SK-N-SH (cell line): ENCODE measurements at regions not wholly inside any gene's neighbourhood (a gene's known extent, or its start where the extent isn't known, plus 50 kb on each side); places are given as distances from the start of the nearest gene placed in this dataset.

Experiments used
- CTCF ChIA-PET: fragments of 300-600, 350-600 bp; formaldehyde crosslinking; extraction: SDS; loops from one replicate; lab custom pipeline; 2021; lab: Yijun Ruan, JAX
- POLR2A ChIA-PET: fragments of 350-600 bp; sonication (Branson Sonifier 250); formaldehyde crosslinking; extraction: SDS; loops from one replicate; lab custom pipeline; 2020; ENCODE audit warnings: antibody characterized with exemption, inconsistent platforms; lab: Yijun Ruan, JAX
- DNase-seq: peaks from one replicate; pipeline ENCODE4 v3.0.0; 2012
- H2AFZ ChIP-seq: fragments of 200-600 bp; sonication (generic); 2 replicates; pipeline ENCODE4 v1.8.1; 2016; ENCODE audit warnings: antibody characterized with exemption, mild to moderate bottlenecking, low read depth
- H3F3A ChIP-seq: fragments of 200-600 bp; sonication (generic); replicated peaks from 2 replicates; pipeline ENCODE3; 2016; ENCODE audit warnings: antibody characterized with exemption, mild to moderate bottlenecking; ENCODE audit not compliant: insufficient read depth
- H3K27ac ChIP-seq, 2 experiments: fragments of 200-500 bp in 1 of 2; fragments of 200-600 bp in 1 of 2; sonication (Bioruptor generic) in 1 of 2; sonication (generic), shearing (Covaris generic) in 1 of 2; 2 replicates each; pipeline versions ENCODE4 v1.5.1 to v1.6.1; 2014 to 2016; ENCODE audit warnings: low read depth in 2 of 2, inconsistent platforms in 1 of 2, low read length in 1 of 2, mild to moderate bottlenecking in 1 of 2, mixed read lengths in 1 of 2
- H3K27me3 ChIP-seq: fragments of 200-600 bp; sonication (generic), shearing (Covaris generic); 2 replicates; pipeline ENCODE4 v1.6.1; 2016; ENCODE audit warnings: mixed run types; ENCODE audit not compliant: insufficient read depth
- H3K36me3 ChIP-seq, 2 experiments: fragments of 200-500 bp in 1 of 2; fragments of 200-600 bp in 1 of 2; sonication (Bioruptor generic) in 1 of 2; sonication (generic) in 1 of 2; replicated peaks in 1 of 2; 2 replicates each; pipeline versions ENCODE3 to v1.5.1; 2014 to 2016; ENCODE audit warnings: low read length in 1 of 2, mild to moderate bottlenecking in 1 of 2; ENCODE audit not compliant: insufficient read depth in 2 of 2, control insufficient read depth in 1 of 2
- H3K4me1 ChIP-seq, 2 experiments: fragments of 200-500 bp in 1 of 2; fragments of 200-600 bp in 1 of 2; sonication (Bioruptor generic) in 1 of 2; sonication (generic), shearing (Covaris generic) in 1 of 2; 2 replicates each; pipeline versions ENCODE4 v1.5.1 to v1.6.1; 2014 to 2016; ENCODE audit warnings: low read depth in 1 of 2, low read length in 1 of 2, mixed run types in 1 of 2; ENCODE audit not compliant: insufficient read depth in 2 of 2, control insufficient read depth in 1 of 2
- H3K4me2 ChIP-seq: fragments of 200-600 bp; sonication (generic), shearing (Covaris generic); 2 replicates; pipeline ENCODE4 v1.6.1; 2017; ENCODE audit warnings: mixed run types
- H3K4me3 ChIP-seq, 2 experiments: fragments of 200-500 bp in 1 of 2; fragments of 200-600 bp in 1 of 2; sonication (Bioruptor generic) in 1 of 2; sonication (generic), shearing (Covaris generic) in 1 of 2; 2 replicates each; pipeline versions ENCODE4 v1.5.1 to v1.8.1; 2014 to 2016; ENCODE audit warnings: low read depth in 2 of 2, inconsistent platforms in 1 of 2, low read length in 1 of 2, mild to moderate bottlenecking in 1 of 2, mixed read lengths in 1 of 2, moderate library complexity in 1 of 2
- H3K79me2 ChIP-seq: fragments of 200-600 bp; sonication (generic); 2 replicates; pipeline ENCODE4 v1.8.1; 2017; ENCODE audit warnings: mild to moderate bottlenecking; ENCODE audit not compliant: insufficient read depth
- H3K9ac ChIP-seq: fragments of 200-600 bp; sonication (generic); 2 replicates; pipeline ENCODE4 v1.6.1; 2017; ENCODE audit warnings: mixed run types
- H3K9me2 ChIP-seq: fragments of 200-600 bp; sonication (generic); 2 replicates; pipeline ENCODE4 v1.6.1; 2017; ENCODE audit warnings: mixed run types
- H3K9me3 ChIP-seq: fragments of 200-600 bp; sonication (generic); 2 replicates; pipeline ENCODE4 v1.6.1; 2017; ENCODE audit warnings: mixed run types, mild to moderate bottlenecking, moderate library complexity
- H4K20me1 ChIP-seq: fragments of 200-600 bp; sonication (generic); 2 replicates; pipeline ENCODE4 v1.6.1; 2017; ENCODE audit warnings: mild to moderate bottlenecking, mixed run types; ENCODE audit not compliant: insufficient read depth
- FOSL2 ChIP-seq: IDR thresholded peaks from 2 replicates; pipeline ENCODE4 v1.4.0; 2012; ENCODE audit warnings: low read depth, mild to moderate bottlenecking, moderate library complexity, borderline replicate concordance
- FOXJ3 ChIP-seq: sonication (generic); formaldehyde crosslinking; IDR thresholded peaks from 2 replicates; pipeline ENCODE4 v1.5.1; 2020; ENCODE audit warnings: mild to moderate bottlenecking, missing genetic modification reagents
- FOXM1 ChIP-seq: IDR thresholded peaks from 2 replicates; pipeline ENCODE4 v1.4.0; 2012; ENCODE audit warnings: low read depth, mild to moderate bottlenecking
- JUND ChIP-seq: IDR thresholded peaks from 2 replicates; pipeline ENCODE4 v1.4.0; 2012
- MXI1 ChIP-seq: IDR thresholded peaks from 2 replicates; pipeline ENCODE4 v1.6.1; 2012; ENCODE audit warnings: mild to moderate bottlenecking, low read depth, low read length, improper control_type of control experiment
- NRF1 ChIP-seq: IDR thresholded peaks from 2 replicates; pipeline ENCODE4 v1.6.1; 2012; ENCODE audit warnings: low read depth, mild to moderate bottlenecking, low read length
- POLR2AphosphoS5 ChIP-seq: IDR thresholded peaks from 2 replicates; pipeline ENCODE4 v1.6.1; 2012; ENCODE audit warnings: low read depth, low read length
- SIN3A ChIP-seq: IDR thresholded peaks from 2 replicates; pipeline ENCODE4 v1.6.1; 2012; ENCODE audit warnings: low read depth, mild to moderate bottlenecking, low read length, moderate library complexity, borderline replicate concordance
- SMC3 ChIP-seq: IDR thresholded peaks from 2 replicates; pipeline ENCODE4 v1.6.1; 2012; ENCODE audit warnings: low read depth, low read length, improper control_type of control experiment
- TCF12 ChIP-seq: IDR thresholded peaks from 2 replicates; pipeline ENCODE4 v1.4.0; 2012
- TEAD4 ChIP-seq: IDR thresholded peaks from 2 replicates; pipeline ENCODE4 v1.4.0; 2012; ENCODE audit warnings: mild to moderate bottlenecking, borderline replicate concordance; ENCODE audit not compliant: insufficient read depth
- WGBS: methylation state at CpG from one replicate; pipeline ENCODE4 v1.1.6; 2017; ENCODE audit warnings: low lambda C conversion rate; 5-methylcytosine and 5-hydroxymethylcytosine counted together
- TF ChIP-seq, protein P1 (sequence below): IDR thresholded peaks from 2 replicates; pipeline ENCODE4 v1.6.1; 2012; ENCODE audit warnings: mild to moderate bottlenecking, low read depth, low read length, moderate library complexity
- TF ChIP-seq, protein P2 (sequence below): fragments of 150-350 bp; IDR thresholded peaks from 2 replicates; pipeline ENCODE4 v1.6.1; 2017; ENCODE audit warnings: antibody characterized with exemption, low read length, low read depth, borderline replicate concordance
- TF ChIP-seq, protein P3 (sequence below): IDR thresholded peaks from 2 replicates; pipeline ENCODE4 v1.4.0; 2012; ENCODE audit warnings: low read depth, borderline replicate concordance

DNA sequence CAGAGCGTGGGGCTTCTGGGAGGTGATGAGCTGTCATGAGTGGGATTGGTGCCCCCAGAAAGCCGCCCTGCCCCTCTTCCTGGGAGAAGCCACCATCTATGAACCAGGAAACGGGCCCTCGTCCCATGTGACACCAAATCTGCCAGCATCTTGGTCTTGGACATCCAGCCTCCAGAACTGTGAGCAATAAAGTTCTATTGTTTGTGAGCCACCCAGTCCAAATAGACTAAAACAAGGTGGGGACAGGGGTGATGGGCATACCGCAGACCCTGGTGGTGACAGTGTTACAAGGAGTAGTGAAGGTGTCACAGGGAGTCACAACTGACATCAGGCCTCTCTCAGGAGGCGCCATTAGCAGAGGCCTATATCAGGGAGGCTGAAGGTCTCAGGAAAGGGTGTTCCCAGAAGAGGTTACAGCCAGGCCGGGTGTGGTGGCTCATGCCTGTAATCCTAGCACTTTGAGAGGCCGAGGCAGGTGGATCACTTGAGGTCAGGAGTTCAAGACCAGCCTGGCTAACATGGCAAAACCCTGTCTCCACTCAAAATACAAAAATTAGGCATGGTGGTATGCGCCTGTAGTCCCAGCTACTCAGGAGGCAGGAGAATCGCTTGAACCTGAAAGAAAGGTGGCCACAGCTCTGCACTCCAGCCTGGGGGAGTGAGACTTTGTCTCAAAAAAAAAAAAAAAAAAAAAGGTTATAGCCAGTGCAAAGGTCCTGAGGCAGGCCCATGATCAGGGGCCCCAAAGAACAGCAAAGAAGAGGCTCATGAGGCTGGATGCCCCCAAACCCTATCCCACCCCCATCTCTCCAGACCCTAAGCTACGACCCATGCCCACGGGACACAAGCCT, 53.0 kb downstream of the NCOR2 start:
- no peak for DNase-seq
- Histone ChIP-seq H3K4me1 (peaks cover 60 to 79% of the 10 kb centered on the region in 2 experiments), H3K79me2 (peaks cover 85% of the 10 kb centered on the region), H3K9me2 (no peaks in the 10 kb centered on the region), H4K20me1 (peaks cover 47% of the 10 kb centered on the region), H3K4me2 (peak overlapping the region; percentile 79; the same call in 1 of the 2 replicates), H3F3A (peaks cover 66% of the 10 kb centered on the region), H3K27me3 (no peaks in the 10 kb centered on the region), H2AFZ (no peak overlapping the region), H3K4me3 (no peak overlapping the region), H3K9me3 (no peaks in the 10 kb centered on the region), H3K27ac (peak overlapping the region; percentile 47 to 97; a peak in 3 of 4 replicates), H3K9ac (peak overlapping the region; percentile 73; the same call in 1 of the 2 replicates), H3K36me3 (peaks cover 0 to 8% of the 10 kb centered on the region in 2 experiments)
- CTCF ChIA-PET, result interaction anchor here (0.7 kb wide), 1 partner anchor 117 kb away, joined by 3 read pairs; no protein-coding TSS in a partner anchor
- WGBS, result 96% methylated on average over 12 of the region's 12 CpGs
- POLR2A ChIA-PET, result no interaction called here
- TF ChIP-seq MXI1 (no peak), POLR2AphosphoS5 (no peak), JUND (no peak), FOXM1 (no peak)
- TF ChIP-seq, protein P1, sequence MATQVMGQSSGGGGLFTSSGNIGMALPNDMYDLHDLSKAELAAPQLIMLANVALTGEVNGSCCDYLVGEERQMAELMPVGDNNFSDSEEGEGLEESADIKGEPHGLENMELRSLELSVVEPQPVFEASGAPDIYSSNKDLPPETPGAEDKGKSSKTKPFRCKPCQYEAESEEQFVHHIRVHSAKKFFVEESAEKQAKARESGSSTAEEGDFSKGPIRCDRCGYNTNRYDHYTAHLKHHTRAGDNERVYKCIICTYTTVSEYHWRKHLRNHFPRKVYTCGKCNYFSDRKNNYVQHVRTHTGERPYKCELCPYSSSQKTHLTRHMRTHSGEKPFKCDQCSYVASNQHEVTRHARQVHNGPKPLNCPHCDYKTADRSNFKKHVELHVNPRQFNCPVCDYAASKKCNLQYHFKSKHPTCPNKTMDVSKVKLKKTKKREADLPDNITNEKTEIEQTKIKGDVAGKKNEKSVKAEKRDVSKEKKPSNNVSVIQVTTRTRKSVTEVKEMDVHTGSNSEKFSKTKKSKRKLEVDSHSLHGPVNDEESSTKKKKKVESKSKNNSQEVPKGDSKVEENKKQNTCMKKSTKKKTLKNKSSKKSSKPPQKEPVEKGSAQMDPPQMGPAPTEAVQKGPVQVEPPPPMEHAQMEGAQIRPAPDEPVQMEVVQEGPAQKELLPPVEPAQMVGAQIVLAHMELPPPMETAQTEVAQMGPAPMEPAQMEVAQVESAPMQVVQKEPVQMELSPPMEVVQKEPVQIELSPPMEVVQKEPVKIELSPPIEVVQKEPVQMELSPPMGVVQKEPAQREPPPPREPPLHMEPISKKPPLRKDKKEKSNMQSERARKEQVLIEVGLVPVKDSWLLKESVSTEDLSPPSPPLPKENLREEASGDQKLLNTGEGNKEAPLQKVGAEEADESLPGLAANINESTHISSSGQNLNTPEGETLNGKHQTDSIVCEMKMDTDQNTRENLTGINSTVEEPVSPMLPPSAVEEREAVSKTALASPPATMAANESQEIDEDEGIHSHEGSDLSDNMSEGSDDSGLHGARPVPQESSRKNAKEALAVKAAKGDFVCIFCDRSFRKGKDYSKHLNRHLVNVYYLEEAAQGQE, result no peak

DNA sequence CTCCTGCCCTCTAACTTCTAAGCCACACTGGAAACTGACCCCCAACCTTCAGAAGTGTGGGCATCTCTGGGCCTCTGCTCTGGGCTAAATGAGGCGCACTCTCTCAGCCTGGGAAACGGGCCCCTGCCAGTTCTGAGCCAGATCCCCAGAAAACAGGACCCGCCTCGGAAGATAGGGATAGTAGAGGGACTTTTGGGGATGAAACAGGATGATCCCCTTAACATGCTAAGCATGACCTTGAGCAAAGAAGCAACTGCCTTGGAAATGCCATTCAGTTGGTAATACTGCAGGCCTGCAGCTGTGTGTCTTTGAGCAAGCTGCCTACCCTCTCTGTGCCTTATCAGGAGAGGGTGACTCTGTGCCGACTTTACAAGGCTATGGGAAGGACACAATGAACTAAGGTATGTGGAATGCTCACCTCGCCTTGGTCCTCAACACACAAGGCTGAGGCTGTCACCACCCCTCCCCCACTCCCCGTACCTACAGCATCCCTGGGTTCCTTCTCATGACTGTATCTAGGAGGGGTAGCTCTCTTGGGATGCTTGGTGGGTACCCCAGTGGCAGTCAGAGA, 54.0 kb downstream of the NCOR2 start:
- ChIA-PET CTCF (no interaction called here), POLR2A (no interaction called here)
- peak overlapping the region in 1 of 2 experiments; percentile 27; a peak in 1 of 4 replicates for H3K4me3 ChIP-seq
- H4K20me1 ChIP-seq, result peaks cover 54% of the 10 kb centered on the region
- H3K27ac ChIP-seq, result peak overlapping the region; percentile 47 to 97
- H3K4me1 ChIP-seq, result peaks cover 67 to 80% of the 10 kb centered on the region in 2 experiments
- H3K27me3 ChIP-seq, result no peaks in the 10 kb centered on the region
- H3K79me2 ChIP-seq, result peaks cover 94% of the 10 kb centered on the region
- H2AFZ ChIP-seq, result no peak overlapping the region
- H3K9me2 ChIP-seq, result no peaks in the 10 kb centered on the region
- peak overlapping the region; percentile 79 for H3K4me2 ChIP-seq
- TF ChIP-seq, protein P1, result no peak
- TF ChIP-seq TCF12 (no peak), TEAD4 (no peak), SMC3 (no peak), NRF1 (no peak), FOSL2 (no peak), SIN3A (no peak), FOXJ3 (no peak)
- TF ChIP-seq, protein P2, sequence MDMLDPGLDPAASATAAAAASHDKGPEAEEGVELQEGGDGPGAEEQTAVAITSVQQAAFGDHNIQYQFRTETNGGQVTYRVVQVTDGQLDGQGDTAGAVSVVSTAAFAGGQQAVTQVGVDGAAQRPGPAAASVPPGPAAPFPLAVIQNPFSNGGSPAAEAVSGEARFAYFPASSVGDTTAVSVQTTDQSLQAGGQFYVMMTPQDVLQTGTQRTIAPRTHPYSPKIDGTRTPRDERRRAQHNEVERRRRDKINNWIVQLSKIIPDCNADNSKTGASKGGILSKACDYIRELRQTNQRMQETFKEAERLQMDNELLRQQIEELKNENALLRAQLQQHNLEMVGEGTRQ, result no peak
- TF ChIP-seq, protein P3, sequence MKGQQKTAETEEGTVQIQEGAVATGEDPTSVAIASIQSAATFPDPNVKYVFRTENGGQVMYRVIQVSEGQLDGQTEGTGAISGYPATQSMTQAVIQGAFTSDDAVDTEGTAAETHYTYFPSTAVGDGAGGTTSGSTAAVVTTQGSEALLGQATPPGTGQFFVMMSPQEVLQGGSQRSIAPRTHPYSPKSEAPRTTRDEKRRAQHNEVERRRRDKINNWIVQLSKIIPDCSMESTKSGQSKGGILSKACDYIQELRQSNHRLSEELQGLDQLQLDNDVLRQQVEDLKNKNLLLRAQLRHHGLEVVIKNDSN, result no peak
- peaks cover 61% of the 10 kb centered on the region for H3F3A ChIP-seq
- DNase-seq, result no peak
- peaks cover 0 to 8% of the 10 kb centered on the region in 2 experiments for H3K36me3 ChIP-seq
- 63% methylated on average over 7 of the region's 7 CpGs for WGBS
- H3K9ac ChIP-seq, result peak overlapping the region; percentile 73
- no peaks in the 10 kb centered on the region for H3K9me3 ChIP-seq
